HG03571 (cell line): ENCODE measurements at regions not wholly inside any gene's neighbourhood (a gene's known extent, or its start where the extent isn't known, plus 50 kb on each side); places are given as distances from the start of the nearest gene placed in this dataset.
"Not testable (repeated sequence)": the region's sequence is repeated elsewhere in the genome, so short reads cannot be mapped to it uniquely, and the experiment has no call there.

ENCODE experiments used
- ATAC-seq: cut with Tn5 transposase; IDR thresholded peaks from one replicate; pipeline ENCODE4 v1.9.1; 2021; ENCODE audit not compliant: unreplicated experiment

DNA sequence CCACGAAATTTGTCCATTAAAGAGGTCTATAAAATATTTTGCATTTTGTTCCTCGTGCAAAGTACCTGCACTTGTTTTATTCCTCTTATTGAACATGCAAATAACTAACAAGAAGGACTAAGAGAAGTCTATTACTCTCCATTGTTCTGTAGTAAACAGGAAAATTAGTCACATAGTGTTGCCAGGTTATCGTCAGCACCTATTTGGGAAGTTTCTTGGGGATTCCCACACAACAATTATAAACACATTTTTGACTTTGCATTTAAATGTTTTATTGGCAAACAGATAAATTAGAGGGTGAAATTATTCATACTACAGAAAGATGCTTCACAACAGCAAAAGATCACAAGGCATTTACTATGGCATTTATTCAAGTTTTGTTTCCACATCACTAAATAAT lies 174.5 kb downstream of the ZC3H11B start:
- ATAC-seq = no peak

DNA sequence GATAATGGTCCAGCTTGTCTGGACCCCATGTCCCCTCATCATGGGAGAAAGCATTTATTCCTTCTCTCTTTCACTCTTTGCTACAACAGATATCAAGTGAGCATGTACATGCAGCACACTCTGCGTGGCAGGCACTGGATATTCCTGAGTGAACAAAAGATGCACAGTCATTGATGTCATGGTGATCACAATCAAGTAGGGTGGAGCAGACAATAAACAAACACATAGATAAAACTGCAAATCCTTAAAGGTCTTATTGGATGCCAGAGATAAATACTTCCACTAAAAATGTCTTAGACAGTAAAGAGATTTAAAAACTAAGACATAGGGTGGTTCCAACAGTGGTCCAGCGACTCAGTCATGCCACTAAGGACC lies 178.0 kb downstream of the ZC3H11B start:
- no peak for ATAC-seq

DNA sequence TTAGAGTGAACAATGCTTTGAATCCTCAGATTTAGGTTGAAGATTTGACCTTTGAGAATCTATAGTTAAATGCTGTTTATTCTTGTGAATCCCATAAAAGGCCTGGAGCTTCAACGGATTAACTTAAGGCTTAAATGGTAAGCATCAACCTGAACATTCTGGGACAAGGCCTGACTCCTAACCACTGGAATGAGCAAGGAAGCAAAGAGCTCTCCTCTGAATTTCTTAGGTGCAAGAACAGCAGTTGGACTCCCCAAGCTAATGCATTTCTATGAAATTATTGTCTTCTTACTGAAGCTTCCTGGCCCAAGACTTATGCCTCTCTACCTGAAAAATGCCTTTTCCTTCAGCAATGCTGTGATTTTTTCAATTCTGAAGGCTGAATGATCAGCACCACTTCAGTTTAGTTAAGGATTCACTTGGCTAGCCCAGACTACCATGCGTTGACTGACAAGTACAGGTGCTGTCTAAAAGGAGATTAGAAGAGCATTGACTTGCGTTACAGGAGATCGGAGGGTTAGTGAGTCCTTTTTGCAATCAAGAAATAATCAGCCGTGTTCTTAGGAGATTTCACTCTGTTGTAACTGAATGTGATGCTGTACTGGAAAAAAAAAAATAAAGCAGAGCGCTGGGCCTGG lies 178.5 kb downstream of the ZC3H11B start:
- ATAC-seq = no peak

DNA sequence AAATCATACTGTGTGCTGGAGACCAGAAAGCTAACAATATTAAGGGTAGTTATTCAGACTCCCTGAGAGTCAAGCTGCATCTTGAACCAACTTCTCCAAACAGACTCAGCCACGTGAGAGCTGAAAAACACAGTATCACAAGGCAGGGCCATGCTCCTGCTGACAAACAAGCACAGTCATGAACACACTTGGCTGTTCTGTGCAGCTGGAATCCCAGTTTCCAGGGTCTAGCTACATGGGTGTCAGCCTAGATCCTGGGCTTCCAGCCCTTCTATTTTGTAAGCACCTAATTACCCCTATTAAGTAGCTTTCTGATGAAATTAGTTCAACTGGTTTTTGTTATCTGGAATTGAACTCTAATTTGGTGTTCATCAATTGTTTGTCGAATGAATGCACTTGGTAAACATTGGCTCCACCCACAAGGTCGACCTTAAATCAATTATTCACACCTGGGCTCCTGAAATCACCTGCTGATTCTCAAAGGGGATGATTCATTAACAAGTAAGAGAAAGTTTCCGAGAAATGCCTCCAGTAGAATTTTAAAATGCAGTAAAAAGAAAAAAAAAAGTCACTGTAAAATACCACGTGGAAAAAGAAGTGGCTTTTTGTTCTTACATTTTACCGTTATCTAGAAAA lies 179.3 kb downstream of the ZC3H11B start:
- no peak for ATAC-seq

DNA sequence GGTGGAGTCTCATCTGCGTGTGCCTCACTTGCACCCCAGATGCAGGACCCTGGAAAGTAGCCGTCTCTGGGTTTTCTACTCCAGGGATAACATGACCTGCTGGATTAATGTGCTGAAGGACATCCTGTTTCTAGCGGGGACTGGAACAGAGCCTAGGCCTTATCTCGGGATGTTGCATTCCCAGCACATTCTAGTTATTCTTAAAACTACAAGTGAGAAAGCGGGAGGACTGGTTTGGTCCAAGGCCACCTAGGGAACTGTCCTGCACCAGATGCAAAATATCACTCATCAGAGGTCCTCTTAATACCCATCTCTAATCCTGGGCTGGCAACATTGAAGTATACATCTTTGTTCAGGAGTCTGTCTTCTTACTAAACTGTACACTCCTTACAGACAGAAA lies 179.9 kb downstream of the ZC3H11B start:
- ATAC-seq = no peak

DNA sequence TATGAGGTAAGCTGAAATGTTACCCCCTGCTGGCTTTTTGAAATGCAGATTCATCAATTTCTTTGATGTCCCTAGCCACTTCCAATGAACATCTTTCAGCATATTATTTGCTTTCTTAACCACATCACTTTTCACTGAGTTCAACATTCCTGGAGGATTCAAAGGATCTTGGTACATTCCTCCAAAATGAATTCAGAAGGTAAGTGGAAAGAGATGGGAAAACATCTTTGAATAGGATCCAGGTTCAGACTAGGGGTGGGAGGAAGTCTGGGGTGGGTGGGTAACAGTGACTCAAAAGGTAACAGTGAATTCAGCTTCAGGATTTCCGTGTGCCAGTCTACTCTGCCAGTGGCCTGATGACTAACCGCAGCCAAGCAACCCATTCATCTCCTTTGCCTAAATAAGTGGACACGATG lies 180.7 kb downstream of the ZC3H11B start:
- ATAC-seq = no peak

DNA sequence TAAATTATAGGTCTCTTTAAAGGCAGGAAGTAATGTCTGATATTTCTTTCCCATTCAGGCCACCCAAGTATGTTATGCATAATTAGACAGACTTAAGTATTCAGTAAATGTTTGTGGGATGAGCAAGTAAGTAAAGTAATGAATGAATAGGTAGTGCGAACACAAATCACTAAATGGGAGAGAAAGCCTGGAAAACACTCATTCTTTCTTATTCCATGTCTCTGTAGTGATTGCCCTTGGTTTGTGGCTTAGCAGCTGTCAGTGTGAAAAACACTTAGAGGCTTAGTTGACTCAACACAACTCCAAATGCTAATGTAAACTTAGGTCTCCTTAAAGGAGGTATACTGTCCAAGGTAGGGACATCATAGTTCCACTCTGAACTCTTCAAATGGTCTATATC lies 182.5 kb downstream of the ZC3H11B start:
- no peak for ATAC-seq

DNA sequence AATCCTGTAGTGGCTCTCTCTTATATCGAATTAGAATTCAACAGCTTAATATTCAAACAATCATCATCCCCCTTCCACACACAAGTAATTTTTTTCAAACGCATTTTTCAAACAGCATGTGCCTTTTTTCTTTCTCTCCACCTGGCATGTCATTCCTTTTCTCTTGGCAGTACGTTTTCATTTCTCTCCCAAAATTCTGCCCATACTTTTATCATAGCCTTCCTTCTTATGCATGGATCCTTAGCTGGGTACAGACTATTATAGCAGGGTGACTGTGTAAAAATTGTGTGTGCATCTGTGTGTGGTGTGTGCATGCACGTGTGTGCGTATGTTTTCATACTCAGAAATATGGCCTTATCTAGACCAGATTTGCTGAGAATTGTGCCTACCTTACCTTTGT lies 184.3 kb downstream of the ZC3H11B start:
- no peak for ATAC-seq

DNA sequence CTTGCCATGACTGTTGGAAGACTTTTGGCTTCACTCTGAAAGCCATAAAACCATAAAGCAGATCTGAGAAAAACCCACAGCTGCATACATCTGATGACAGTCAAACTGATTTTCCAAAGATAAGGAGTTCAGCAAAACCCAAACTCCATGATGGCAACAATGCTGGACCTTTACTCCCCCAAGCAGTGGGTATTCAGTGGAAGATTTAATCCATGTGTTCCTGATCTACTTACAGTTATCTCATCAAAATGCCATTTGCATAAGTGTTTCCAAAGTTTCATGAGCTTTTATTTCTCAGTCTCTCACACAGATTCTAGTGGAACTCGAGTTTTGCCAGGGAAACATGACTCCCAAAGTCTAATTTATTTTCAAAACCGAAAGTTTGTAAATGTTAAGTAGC lies 184.9 kb downstream of the ZC3H11B start:
- no peak for ATAC-seq

DNA sequence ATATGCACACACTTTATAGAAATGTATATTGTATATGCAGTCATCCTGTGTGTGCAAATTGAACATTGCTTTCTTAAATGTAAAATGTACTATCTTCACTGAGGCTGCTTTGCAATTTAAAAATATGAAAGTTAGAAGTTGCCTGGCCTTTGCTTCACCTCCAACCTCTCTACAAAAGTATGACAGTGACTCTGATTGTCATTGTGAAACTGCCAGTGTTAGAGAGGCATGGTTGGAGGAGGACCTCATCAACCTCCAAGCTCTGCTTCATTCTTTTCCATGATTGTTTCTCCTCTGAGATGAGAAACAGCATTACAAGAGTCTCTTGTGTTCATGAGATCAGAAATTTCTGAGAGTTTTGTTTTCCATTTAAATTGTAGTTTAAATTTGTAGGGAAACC lies 185.5 kb downstream of the ZC3H11B start:
- no peak for ATAC-seq

DNA sequence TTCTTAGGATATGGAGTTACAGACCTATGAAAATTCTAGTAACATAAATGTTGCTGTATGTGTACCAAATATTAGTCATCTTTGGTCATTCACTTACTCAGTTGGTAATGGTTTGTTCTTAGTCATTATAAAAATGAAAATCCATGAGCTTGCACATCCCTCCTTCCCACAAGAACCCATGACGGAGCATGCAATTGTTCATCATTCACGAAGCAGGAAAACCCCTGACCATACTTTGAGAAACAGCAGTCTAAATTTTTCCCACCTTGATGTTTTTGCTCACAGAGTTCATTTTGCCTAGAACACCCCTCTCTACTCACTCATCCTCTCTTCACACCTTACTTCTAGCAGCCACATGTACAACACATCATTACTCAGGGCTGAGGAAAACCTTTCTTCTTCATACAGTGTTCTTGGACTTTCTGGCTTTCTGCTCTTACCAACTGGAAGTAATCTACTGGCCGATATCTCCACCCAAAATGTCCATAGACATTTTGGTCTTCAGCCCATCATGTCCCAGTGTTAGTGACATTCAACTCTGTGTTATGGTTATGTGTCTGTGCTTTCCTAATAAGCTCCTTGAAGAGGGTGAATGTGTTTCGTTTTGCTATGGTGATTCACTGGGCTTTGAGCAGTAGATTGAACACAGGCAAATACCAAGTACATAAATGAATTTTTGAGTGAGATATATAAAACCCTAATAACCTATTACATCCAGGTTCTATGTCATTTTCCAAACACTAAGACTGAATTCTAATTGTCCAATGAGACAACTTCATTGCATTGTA lies 189.9 kb downstream of the ZC3H11B start:
- no peak for ATAC-seq

DNA sequence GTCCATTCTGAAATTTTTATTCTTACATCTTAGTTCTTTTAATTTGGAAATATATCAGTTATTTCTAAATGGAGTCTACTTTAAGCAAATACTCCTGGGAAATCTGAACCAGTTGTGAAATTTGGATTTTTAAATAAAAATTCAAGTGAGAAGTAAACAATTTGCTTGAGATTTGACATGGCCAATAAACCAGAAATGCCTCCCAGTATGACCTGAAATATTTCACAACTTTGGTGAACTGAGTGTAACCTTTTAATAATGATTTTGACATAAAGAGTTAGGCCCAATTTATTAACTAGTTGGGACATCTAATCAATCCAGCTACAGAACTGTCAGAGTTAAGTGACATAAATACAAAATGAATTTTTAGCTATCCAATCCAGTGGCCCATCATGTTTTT lies 192.0 kb downstream of the ZC3H11B start:
- no peak for ATAC-seq

DNA sequence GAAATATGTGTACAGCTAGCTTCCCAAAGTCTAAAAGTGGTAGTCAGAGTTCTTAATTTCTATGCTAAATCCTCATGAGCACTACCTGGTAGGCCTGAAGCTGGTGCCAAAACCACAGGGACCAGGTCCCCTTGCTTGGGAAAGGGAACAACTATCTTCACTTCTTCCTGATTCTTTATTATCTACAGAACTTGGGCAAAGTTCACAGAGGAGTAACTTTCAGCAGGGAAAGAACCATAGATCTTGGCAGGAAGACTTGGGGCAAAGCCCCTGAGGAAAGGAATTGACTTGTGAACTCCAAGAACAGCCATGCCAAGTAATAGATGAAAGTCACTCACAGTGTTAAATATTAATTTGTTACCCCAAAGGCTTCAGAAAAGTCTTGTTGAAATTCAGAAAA lies 193.0 kb downstream of the ZC3H11B start:
- no peak for ATAC-seq

DNA sequence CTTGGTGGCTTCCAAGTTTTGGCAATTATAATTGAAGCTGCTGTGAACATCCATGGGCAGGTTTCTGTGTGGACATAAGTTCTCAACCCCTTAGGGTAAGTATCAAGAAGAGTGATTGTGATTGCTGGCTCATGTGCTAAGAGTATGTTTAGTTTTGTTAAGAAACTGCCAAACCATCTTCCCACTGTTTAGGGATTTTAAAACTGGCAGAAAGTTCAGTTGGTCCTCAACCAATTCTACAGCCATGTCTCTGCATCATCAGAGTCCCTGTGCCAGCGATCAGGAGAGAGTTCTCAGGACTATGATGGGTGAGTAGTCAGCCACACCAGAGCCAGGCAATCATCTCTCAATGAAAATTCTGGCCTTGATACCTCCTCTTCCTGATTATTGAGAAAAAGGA lies 193.8 kb downstream of the ZC3H11B start:
- no peak for ATAC-seq

DNA sequence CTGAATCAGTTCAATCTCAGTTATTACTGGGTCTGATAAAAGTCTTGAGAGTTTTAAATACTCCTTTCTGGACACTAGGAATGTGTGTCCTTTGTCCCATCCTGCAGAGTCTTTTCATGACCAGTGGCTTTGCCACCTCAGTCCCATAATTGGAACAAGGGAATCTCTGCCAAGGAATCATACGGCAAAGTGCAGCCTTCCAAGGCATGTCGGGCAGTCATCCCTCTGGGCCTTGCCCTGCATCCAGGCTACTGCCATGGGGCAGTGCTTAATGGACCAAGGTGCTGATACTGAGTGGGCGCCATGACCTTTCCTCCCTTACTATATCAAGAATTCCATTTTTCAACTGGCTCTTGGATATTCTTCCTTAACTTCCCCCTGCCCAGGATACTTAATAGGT lies 195.3 kb downstream of the ZC3H11B start:
- ATAC-seq = no peak

DNA sequence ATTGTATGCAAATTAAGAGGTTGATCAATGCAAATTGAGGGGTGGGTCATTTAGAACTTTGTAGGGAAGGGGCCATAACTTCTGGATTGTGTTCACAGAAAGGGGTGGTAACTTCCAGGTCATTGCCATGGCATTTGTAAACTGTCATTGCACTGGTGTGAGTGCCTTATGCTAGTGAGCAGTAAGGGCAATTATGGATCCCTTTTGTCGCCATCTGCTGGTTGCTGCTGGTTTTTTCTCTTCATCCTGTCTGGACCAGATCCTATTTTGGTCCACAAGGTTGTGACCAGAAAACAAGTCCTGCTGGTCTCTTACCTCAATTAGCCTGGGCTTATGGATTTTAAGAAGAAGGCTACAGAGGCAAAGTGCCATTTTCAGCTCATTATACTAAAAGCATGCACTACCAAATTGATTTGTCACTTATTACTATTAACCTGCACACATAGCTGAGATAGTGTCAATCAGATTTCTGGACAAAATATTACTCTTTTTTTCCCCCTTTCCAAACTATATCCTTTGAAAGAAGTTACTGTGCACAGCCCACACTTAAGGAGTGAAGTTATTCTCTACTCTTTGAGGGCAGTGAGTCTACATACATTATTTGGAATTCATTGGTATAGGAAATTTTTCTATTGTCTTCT lies 196.2 kb downstream of the ZC3H11B start:
- ATAC-seq = peak; percentile 91

DNA sequence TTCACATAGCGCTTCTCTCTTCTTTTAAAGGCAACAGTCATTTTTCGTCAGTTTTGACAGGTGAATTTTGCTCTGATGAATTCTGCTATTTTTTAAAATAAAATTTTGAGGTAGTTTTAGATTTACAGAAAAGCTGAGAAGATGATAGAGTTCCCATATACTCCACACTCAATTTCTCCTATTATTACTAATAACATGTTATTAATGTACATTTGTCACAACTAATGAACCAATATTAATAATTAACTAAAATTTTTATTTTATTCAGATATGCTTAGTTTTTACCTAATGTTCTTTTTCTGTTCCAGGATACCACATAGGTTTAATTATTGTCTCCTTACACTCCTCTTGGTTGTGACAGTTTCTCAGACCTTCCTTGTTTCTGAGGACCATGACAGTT lies 197.0 kb downstream of the ZC3H11B start:
- ATAC-seq = no peak

DNA sequence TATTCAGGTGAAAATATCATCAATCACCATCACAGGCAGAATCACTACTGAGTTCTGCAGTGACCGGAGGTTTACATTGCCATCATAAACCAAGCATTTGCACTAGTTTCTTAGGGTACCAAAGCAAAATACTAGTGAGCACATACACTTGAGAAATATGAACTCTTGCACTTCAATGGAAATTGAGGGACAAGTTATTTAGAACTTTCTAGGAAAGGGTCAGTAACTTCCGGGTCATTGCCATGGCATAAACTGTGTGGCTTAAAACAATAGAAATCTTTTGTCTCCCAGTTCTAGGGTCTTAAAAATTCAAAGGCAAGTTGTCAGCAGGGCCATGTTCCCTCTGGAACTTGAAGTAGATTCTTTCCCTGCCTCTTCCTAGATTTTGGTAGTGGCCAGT lies 197.5 kb downstream of the ZC3H11B start:
- ATAC-seq = no peak

DNA sequence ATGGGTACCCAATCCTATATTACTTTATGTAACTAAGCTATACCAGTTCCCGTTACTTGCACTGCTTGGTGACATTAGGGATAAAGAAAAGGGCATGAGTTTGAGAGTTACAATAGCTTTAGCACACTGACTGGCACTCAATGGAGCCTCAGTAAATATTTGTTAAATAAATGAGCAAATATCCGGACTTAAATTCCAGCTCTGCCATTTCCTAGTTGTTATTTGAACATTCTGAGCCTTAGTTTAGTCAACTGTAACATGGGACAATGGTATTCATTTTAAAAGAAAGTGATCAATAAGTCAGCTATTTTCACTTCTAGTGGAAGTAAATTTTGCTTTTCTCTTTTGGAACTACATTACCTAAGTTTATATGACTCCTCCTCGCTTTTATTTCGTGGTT lies 198.7 kb downstream of the ZC3H11B start:
- ATAC-seq = no peak

DNA sequence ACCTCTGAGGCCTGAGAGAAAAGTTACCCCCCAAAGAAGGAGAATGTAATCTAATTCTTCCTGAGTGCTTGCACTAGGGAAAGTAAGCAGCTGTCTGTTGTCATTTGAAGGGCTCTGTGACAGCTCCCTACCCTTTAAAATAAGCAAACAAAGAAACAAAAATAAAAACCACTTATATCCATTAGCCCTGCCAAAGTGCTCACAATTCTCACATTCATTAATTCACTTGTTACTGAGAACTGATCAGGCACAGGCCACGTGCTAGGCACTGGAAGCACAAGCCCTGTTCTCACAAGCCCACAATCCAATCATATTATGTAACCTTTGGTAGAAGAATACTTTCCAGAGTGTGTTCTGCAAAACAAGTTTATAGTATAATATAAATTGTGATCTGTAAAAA lies 199.4 kb downstream of the ZC3H11B start:
- ATAC-seq = no peak

DNA sequence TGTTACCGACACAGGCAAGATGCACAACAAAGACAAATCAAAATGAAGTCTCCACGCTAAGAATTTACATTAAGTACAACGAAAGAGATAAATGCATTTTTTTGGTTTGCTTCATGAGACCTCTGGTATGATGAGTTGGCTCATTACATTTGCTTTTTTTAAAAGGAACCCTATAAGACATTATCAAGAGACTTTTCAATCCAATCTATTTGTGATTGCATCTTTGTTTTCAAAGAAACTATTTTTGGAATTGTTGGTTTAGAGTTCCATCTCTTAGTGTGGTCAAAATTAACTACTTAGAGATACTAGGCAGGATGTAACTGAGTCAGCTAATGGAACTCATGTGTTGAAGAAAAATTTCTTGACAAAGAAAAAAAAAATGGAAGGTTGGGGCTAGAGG lies 200.1 kb downstream of the ZC3H11B start:
- no peak for ATAC-seq

DNA sequence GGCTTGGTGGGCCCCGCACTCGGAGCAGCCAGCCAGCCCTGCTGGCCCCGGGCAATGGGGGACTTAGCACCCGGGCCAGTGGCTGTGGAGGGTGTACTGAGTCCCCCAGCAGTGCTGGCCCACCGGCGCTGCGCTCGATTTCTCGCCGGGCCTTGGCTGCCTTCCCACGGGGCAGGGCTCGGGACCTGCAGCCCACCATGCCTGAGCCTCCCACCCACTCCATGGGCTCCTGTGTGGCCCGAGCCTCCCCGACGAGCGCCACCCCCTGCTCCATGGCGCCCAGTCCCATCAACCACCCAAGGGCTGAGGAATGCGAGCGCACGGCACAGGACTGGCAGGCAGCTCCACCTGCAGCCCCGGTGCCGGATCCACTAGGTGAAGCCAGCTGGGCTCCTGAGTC lies 202.2 kb downstream of the ZC3H11B start:
- not testable (repeated sequence) for ATAC-seq
